Neutrophil (primary cell): ENCODE measurements at regions not wholly inside any gene's neighbourhood (a gene's known extent, or its start where the extent isn't known, plus 50 kb on each side); places are given as distances from the start of the nearest gene placed in this dataset.

ENCODE experiments used
- H3K27ac ChIP-seq: fragments of 200-600 bp; sonication (generic); 2 replicates; pipeline ENCODE4 v1.5.1; 2016; ENCODE audit warnings: mild to moderate bottlenecking, moderate library complexity
- H3K27me3 ChIP-seq: fragments of 200-600 bp; sonication (generic); 2 replicates; pipeline ENCODE4 v1.6.0; 2016; ENCODE audit warnings: mild to moderate bottlenecking
- H3K36me3 ChIP-seq: fragments of 200-600 bp; sonication (generic); 2 replicates; pipeline ENCODE4 v1.5.1; 2017
- H3K4me1 ChIP-seq, 2 experiments: fragments of 200-600 bp in 1 of 2; sonication (generic) in 1 of 2; 1 replicate in 1 of 2; 2 replicates in 1 of 2; pipeline versions ENCODE4 v1.5.1 to v1.6.1; 2013 to 2016; ENCODE audit warnings: low read depth in 1 of 2, low read length in 1 of 2, mild to moderate bottlenecking in 1 of 2, moderate library complexity in 1 of 2; ENCODE audit not compliant: control insufficient read depth in 1 of 2, insufficient read depth in 1 of 2
- H3K4me3 ChIP-seq, 2 experiments: fragments of 200-600 bp in 1 of 2; sonication (generic) in 1 of 2; 1 replicate in 1 of 2; 2 replicates in 1 of 2; pipeline ENCODE4 v1.5.1; 2013 to 2016; ENCODE audit warnings: low read depth in 1 of 2, low read length in 1 of 2, mild to moderate bottlenecking in 1 of 2, moderate library complexity in 1 of 2
- H3K9me3 ChIP-seq: fragments of 200-600 bp; sonication (generic); 2 replicates; pipeline ENCODE4 v1.5.1; 2016
- CTCF ChIP-seq: fragments of 200-600 bp; sonication (generic); IDR thresholded peaks from 2 replicates; pipeline ENCODE4 v1.5.1; 2016; ENCODE audit warnings: antibody characterized with exemption

GRCh38 chr1:5504364-5504740 lies 487.9 kb downstream of the NPHP4 start:
- H3K27me3 ChIP-seq, result peaks cover 5% of the 10 kb centered on the region
- H3K27ac ChIP-seq, result no peak overlapping the region

GRCh38 chr1:5503556-5504363 lies 488.5 kb downstream of the NPHP4 start:
- no peaks in the 10 kb centered on the region for H3K4me1 ChIP-seq
- H3K36me3 ChIP-seq, result no peaks in the 10 kb centered on the region
- H3K27ac ChIP-seq, result no peak overlapping the region
- peaks cover 5% of the 10 kb centered on the region for H3K27me3 ChIP-seq
- no peak for TF ChIP-seq CTCF
- H3K9me3 ChIP-seq, result no peaks in the 10 kb centered on the region
- no peak overlapping the region for H3K4me3 ChIP-seq

More at GRCh38 chr1:5504364-5504740, 487.9 kb downstream of the NPHP4 start:
- Histone ChIP-seq H3K4me1 (no peaks in the 10 kb centered on the region), H3K36me3 (no peaks in the 10 kb centered on the region), H3K4me3 (no peak overlapping the region), H3K9me3 (no peaks in the 10 kb centered on the region)
- no peak for TF ChIP-seq CTCF

GRCh38 chr1:5502311-5503194 lies 489.7 kb downstream of the NPHP4 start:
- H3K9me3 ChIP-seq, result no peaks in the 10 kb centered on the region
- H3K27ac ChIP-seq, result no peak overlapping the region
- no peaks in the 10 kb centered on the region for H3K4me1 ChIP-seq
- H3K4me3 ChIP-seq, result no peak overlapping the region
- no peak for TF ChIP-seq CTCF
- peaks cover 8% of the 10 kb centered on the region for H3K27me3 ChIP-seq
- no peaks in the 10 kb centered on the region for H3K36me3 ChIP-seq

GRCh38 chr1:5501206-5501930 lies 490.9 kb downstream of the NPHP4 start:
- H3K4me3 ChIP-seq, result no peak overlapping the region
- H3K27me3 ChIP-seq, result peaks cover 17% of the 10 kb centered on the region
- TF ChIP-seq CTCF, result no peak
- no peaks in the 10 kb centered on the region for H3K36me3 ChIP-seq
- H3K27ac ChIP-seq, result no peak overlapping the region
- no peaks in the 10 kb centered on the region for H3K4me1 ChIP-seq
- no peaks in the 10 kb centered on the region for H3K9me3 ChIP-seq

GRCh38 chr1:5500541-5500940 lies 491.7 kb downstream of the NPHP4 start:
- Histone ChIP-seq H3K4me1 (no peaks in the 10 kb centered on the region), H3K27ac (no peak overlapping the region), H3K27me3 (peaks cover 17% of the 10 kb centered on the region), H3K36me3 (no peaks in the 10 kb centered on the region), H3K9me3 (no peaks in the 10 kb centered on the region), H3K4me3 (no peak overlapping the region)
- TF ChIP-seq CTCF, result no peak
